ENCODE measurements at regions not wholly inside any gene's neighbourhood (a gene's known extent, or its start where the extent isn't known, plus 50 kb on each side); places are given as distances from the start of the nearest gene placed in this dataset.

DNA sequence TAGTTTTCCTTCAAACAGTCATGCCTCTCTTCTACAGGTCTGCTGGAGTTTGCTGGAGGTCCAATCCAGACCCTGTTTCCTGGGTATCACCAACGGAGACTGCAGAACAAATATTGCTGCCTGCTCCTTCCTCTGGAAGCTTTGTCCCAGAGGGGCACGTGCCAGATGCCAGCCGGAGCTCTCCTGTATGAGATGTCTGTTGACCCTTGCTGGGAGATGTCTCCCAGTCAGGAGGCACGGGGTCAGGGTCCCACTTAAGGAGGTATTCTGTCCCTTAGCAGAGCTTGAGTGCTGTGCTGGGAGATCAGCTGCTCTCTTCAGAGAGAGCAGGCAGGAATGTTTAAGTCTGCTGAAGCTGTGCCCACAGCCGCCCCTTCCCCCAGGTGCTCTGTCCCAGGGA, 666.9 kb downstream of the FRK start (continued):
- TF ChIP-seq SIRT6 (IDR thresholded peaks at IDR 0.05; ENCODE audit: low read length) (no peak), ASH2L (IDR thresholded peaks at IDR 0.05; ENCODE audit: low read length) (no peak), POLR2A (IDR thresholded peaks at IDR 0.05; ENCODE audit: control extremely low read depth in 1 of 2, low read depth in 2 of 2, low read length in 2 of 2) (no peak), TAF7 (optimal IDR thresholded peaks at IDR 0.05; ENCODE audit: borderline replicate concordance, low read depth, low read length) (no peak), SRF (IDR thresholded peaks at IDR 0.05; ENCODE audit: low read depth, low read length) (no peak)
- TF ChIP-seq, protein P1, sequence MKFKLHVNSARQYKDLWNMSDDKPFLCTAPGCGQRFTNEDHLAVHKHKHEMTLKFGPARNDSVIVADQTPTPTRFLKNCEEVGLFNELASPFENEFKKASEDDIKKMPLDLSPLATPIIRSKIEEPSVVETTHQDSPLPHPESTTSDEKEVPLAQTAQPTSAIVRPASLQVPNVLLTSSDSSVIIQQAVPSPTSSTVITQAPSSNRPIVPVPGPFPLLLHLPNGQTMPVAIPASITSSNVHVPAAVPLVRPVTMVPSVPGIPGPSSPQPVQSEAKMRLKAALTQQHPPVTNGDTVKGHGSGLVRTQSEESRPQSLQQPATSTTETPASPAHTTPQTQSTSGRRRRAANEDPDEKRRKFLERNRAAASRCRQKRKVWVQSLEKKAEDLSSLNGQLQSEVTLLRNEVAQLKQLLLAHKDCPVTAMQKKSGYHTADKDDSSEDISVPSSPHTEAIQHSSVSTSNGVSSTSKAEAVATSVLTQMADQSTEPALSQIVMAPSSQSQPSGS (IDR thresholded peaks at IDR 0.05; ENCODE audit: low read length), result no peak
